OCI-LY7 (cell line): ENCODE measurements at regions not wholly inside any gene's neighbourhood (a gene's known extent, or its start where the extent isn't known, plus 50 kb on each side); places are given as distances from the start of the nearest gene placed in this dataset.

Experiments
- BruUV-seq: library from RNA; stranded (reverse); fragments of 400-500 nt; replicated peaks from 2 replicates; lab custom pipeline; 2021; lab: Mats Ljungman, UMichigan
- CTCF ChIA-PET: fragments of 300-600 bp; sonication (Branson Sonifier 250); formaldehyde crosslinking; loops from one replicate; lab custom pipeline; 2022; ENCODE audit warnings: antibody characterized with exemption; ENCODE audit not compliant: unreplicated experiment; lab: Charles Lee
- POLR2A ChIA-PET: fragments of 300-600 bp; sonication (Branson Sonifier 250); formaldehyde crosslinking; loops from one replicate; lab custom pipeline; 2022; ENCODE audit warnings: antibody characterized with exemption; lab: Charles Lee
- DNase-seq: peaks from one replicate; pipeline ENCODE4 v3.0.0-alpha.2; 2015; ENCODE audit warnings: low spot score
- H2AFZ ChIP-seq: fragments of 200-600 bp; sonication (generic), shearing (Covaris generic); 2 replicates; pipeline ENCODE4 v1.6.1; 2014; ENCODE audit warnings: mild to moderate bottlenecking, antibody characterized with exemption, low read length, moderate library complexity
- H3K27ac ChIP-seq: fragments of 200-600 bp; sonication (generic); 2 replicates; pipeline ENCODE4 v1.5.1; 2014; ENCODE audit warnings: mixed run types, low read depth, mild to moderate bottlenecking, moderate library complexity, low read length, inconsistent platforms; ENCODE audit not compliant: poor library complexity, severe bottlenecking
- H3K36me3 ChIP-seq: fragments of 200-600 bp; sonication (generic); 2 replicates; pipeline ENCODE4 v1.6.1; 2014; ENCODE audit warnings: mild to moderate bottlenecking, antibody characterized with exemption, low read length, moderate library complexity, mixed read lengths; ENCODE audit not compliant: insufficient read depth
- H3K4me1 ChIP-seq: fragments of 200-600 bp; sonication (generic); 2 replicates; pipeline ENCODE4 v1.5.1; 2014; ENCODE audit warnings: mild to moderate bottlenecking, low read length; ENCODE audit not compliant: insufficient read depth, poor library complexity, severe bottlenecking
- H3K4me2 ChIP-seq: fragments of 200-600 bp; sonication (generic); 2 replicates; pipeline ENCODE4 v1.6.1; 2014; ENCODE audit warnings: mild to moderate bottlenecking, low read length
- H3K4me3 ChIP-seq: fragments of 200-600 bp; sonication (generic); 2 replicates; pipeline ENCODE4 v1.5.1; 2014; ENCODE audit warnings: mild to moderate bottlenecking, low read depth, low read length; ENCODE audit not compliant: poor library complexity, severe bottlenecking
- H3K79me2 ChIP-seq: fragments of 200-600 bp; sonication (generic); 2 replicates; pipeline ENCODE4 v1.6.1; 2016; ENCODE audit warnings: low read depth, mild to moderate bottlenecking, low read length, moderate library complexity, mixed read lengths; ENCODE audit not compliant: insufficient read depth
- H3K9me2 ChIP-seq: fragments of 200-600 bp; sonication (generic); 2 replicates; pipeline ENCODE4 v1.6.1; 2016; ENCODE audit warnings: mild to moderate bottlenecking, low read length, mixed read lengths; ENCODE audit not compliant: insufficient read depth
- H3K9me3 ChIP-seq: fragments of 200-600 bp; sonication (generic); 2 replicates; pipeline ENCODE4 v1.6.1; 2014; ENCODE audit warnings: mild to moderate bottlenecking, mixed run types, low read length, mixed read lengths
- H4K20me1 ChIP-seq: fragments of 200-600 bp; sonication (generic); 2 replicates; pipeline ENCODE4 v1.6.1; 2014; ENCODE audit warnings: mild to moderate bottlenecking, antibody characterized with exemption, low read length, moderate library complexity, mixed read lengths; ENCODE audit not compliant: insufficient read depth
- EZH2phosphoT487 ChIP-seq: fragments of 200-600 bp; sonication (generic); IDR thresholded peaks from 2 replicates; pipeline ENCODE4 v1.6.1; 2018; ENCODE audit warnings: low read depth, borderline replicate concordance, mild to moderate bottlenecking, mixed run types, antibody characterized with exemption, low read length, moderate library complexity, mixed read lengths
- intact Hi-C: fragments of 100-400 bp; cut with micrococcal nuclease; formaldehyde crosslinking; loops from one replicate; pipeline ENCODE4 v1.10.0; 2022; ENCODE audit not compliant: unreplicated experiment
- TF ChIP-seq, protein P1 (sequence below): fragments of 200-600 bp; sonication (generic); conservative IDR thresholded peaks from 2 replicates; pipeline ENCODE4 v1.5.1; 2014; ENCODE audit warnings: mild to moderate bottlenecking, antibody characterized with exemption, low read length, moderate library complexity, mixed read lengths

DNA sequence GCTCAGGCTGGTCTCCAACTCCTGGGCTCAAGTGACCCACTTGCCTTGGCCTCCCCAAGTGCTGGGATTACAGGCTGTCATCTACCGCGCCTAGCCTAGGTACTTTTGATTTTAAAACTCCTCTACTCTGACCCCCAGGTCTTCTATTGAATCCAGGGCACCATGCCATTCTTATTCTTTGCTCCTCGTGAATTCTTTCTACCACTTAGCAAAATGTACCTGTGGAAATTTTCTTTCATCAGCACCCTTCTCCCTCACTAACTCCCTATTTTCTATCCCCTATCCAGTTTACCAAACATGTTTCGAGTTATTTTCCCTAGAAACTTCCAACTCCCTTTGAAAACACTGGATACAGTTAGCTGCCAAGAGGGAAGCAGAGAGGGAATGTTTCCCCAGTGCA lies 60.0 kb upstream of the RAPGEF2 start:
- no peak overlapping the region for H3K27ac ChIP-seq
- H3K4me3 ChIP-seq = no peak overlapping the region
- H3K9me3 ChIP-seq = no peaks in the 10 kb centered on the region
- no peaks in the 10 kb centered on the region for H3K9me2 ChIP-seq
- no peaks in the 10 kb centered on the region for H3K79me2 ChIP-seq
- H3K4me2 ChIP-seq = no peak overlapping the region
- no peaks in the 10 kb centered on the region for H4K20me1 ChIP-seq
- POLR2A ChIA-PET = interaction anchor here (0.5 kb wide), 1 partner anchor 122 kb away, joined by 3 read pairs; no protein-coding TSS in a partner anchor
- DNase-seq = no peak
- intact Hi-C loops = no loop called here
- H3K4me1 ChIP-seq = no peaks in the 10 kb centered on the region
- BruUV-seq = no TSS peak
- TF ChIP-seq, protein P1, sequence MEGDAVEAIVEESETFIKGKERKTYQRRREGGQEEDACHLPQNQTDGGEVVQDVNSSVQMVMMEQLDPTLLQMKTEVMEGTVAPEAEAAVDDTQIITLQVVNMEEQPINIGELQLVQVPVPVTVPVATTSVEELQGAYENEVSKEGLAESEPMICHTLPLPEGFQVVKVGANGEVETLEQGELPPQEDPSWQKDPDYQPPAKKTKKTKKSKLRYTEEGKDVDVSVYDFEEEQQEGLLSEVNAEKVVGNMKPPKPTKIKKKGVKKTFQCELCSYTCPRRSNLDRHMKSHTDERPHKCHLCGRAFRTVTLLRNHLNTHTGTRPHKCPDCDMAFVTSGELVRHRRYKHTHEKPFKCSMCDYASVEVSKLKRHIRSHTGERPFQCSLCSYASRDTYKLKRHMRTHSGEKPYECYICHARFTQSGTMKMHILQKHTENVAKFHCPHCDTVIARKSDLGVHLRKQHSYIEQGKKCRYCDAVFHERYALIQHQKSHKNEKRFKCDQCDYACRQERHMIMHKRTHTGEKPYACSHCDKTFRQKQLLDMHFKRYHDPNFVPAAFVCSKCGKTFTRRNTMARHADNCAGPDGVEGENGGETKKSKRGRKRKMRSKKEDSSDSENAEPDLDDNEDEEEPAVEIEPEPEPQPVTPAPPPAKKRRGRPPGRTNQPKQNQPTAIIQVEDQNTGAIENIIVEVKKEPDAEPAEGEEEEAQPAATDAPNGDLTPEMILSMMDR = no peak
- TF ChIP-seq EZH2phosphoT487 = no peak
- no peak overlapping the region for H2AFZ ChIP-seq
- H3K36me3 ChIP-seq = no peaks in the 10 kb centered on the region
- CTCF ChIA-PET = no interaction called here

DNA sequence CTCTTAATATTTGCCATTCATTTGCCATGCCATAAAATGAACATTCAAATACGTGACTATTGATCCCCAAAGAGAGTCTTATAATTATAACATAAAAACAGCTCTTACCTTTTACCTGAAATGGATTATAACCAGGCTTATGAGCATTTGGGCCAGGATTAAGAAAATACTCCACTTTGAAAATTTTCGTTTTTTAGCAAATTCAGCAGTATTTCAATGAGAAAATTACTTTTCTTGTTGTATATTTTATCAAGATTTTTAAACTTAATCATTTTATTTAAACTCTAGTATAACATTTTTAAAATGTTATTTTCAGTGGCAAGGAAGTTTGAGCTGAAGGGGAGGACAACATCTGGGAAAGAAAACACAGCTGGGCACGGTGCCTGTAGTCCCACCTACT lies 59.0 kb upstream of the RAPGEF2 start:
- DNase-seq = no peak
- CTCF ChIA-PET = no interaction called here
- Histone ChIP-seq H2AFZ (no peak overlapping the region), H3K4me3 (no peak overlapping the region), H3K4me1 (no peaks in the 10 kb centered on the region), H3K4me2 (no peak overlapping the region), H3K27ac (no peak overlapping the region), H3K36me3 (no peaks in the 10 kb centered on the region), H3K79me2 (no peaks in the 10 kb centered on the region), H3K9me2 (no peaks in the 10 kb centered on the region), H3K9me3 (no peaks in the 10 kb centered on the region), H4K20me1 (no peaks in the 10 kb centered on the region)
- no peak for TF ChIP-seq EZH2phosphoT487
- TF ChIP-seq, protein P1 = no peak
- POLR2A ChIA-PET = interaction anchor here (0.5 to 0.7 kb wide), 2 partner anchors 90 to 309 kb away, joined by 6 to 7 read pairs; no protein-coding TSS in a partner anchor
- BruUV-seq = no TSS peak
- intact Hi-C loops = no loop called here

DNA sequence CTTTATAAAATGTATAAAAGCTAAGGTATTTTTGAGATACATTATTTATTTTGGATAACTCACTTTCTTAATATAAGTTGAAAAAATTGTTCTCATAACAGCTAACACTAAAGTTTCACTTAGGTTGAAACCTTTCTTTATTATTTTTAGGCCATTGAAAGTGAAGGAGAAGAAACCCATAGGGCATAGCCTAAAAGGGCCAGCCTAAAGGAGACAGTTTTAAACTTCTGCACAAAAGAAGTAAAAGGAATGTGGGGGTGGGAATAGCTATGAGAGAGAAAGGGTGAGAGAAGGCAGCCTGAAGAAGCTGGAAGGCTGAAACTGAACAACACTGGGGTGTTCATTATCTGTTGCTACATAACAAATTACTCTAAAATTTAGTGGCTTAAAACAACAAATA lies 57.6 kb upstream of the RAPGEF2 start:
- CTCF ChIA-PET = no interaction called here
- no peak for TF ChIP-seq EZH2phosphoT487
- no peak overlapping the region for H3K4me3 ChIP-seq
- H3K36me3 ChIP-seq = no peaks in the 10 kb centered on the region
- intact Hi-C loops = no loop called here
- H3K4me2 ChIP-seq = no peak overlapping the region
- no peak for DNase-seq
- no peaks in the 10 kb centered on the region for H3K4me1 ChIP-seq
- H3K27ac ChIP-seq = no peak overlapping the region
- POLR2A ChIA-PET = interaction anchor here (0.5 to 1.0 kb wide), 2 partner anchors 15 to 72 kb away, joined by 3 to 4 read pairs; no protein-coding TSS in a partner anchor
- H4K20me1 ChIP-seq = no peaks in the 10 kb centered on the region
- H3K79me2 ChIP-seq = no peaks in the 10 kb centered on the region
- H3K9me3 ChIP-seq = no peaks in the 10 kb centered on the region
- BruUV-seq = no TSS peak
- no peaks in the 10 kb centered on the region for H3K9me2 ChIP-seq
- no peak overlapping the region for H2AFZ ChIP-seq
